Anterior cingulate cortex (tissue), 58 donors: ENCODE measurements at regions not wholly inside any gene's neighbourhood (a gene's known extent, or its start where the extent isn't known, plus 50 kb on each side); places are given as distances from the start of the nearest gene placed in this dataset.
"Not testable (repeated sequence)": the region's sequence is repeated elsewhere in the genome, so short reads cannot be mapped to it uniquely, and the experiment has no call there.

Experiments used
- DNase-seq, 58 donors: peaks; one replicate each; lab custom pipeline; 2025; lab: John Stamatoyannopoulos, UW

DNA sequence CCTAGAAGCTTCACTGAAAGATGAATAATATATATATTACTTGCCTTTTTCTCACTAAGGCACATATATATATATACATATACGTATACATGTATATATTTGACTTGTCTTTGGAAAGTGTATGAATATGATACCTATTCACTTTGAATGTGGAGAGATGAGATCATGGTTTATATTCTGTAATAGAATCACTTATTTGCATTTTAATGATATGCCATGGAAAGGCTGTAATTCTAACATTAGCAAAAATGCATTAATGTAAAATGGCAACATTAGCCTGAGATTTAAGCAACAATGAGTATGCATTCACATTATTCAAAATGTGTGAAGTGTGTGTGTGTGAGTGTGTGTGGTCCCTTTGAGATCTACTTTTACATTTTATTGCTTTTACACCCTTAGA, 54.5 kb upstream of the PRKD1 start:
- no peak for DNase-seq

DNA sequence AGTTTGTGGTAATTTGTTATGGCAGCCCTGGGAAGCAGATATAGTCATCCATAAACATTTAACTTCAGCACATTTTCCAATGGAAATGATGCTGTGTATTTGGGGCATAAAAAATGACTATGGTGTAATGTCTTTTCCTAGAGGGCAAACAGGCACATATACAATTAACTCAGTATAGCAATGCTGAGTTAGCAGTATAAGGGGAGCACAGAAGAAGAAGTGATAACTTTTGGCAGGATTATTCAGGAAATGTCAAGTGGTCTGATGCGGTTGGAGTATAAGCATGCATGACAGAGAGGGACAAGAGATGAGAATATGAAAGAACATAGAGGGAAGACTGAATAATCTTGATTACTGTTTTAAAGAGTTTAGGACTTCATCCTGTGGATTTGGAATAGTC, 55.3 kb upstream of the PRKD1 start:
- DNase-seq = no peak

DNA sequence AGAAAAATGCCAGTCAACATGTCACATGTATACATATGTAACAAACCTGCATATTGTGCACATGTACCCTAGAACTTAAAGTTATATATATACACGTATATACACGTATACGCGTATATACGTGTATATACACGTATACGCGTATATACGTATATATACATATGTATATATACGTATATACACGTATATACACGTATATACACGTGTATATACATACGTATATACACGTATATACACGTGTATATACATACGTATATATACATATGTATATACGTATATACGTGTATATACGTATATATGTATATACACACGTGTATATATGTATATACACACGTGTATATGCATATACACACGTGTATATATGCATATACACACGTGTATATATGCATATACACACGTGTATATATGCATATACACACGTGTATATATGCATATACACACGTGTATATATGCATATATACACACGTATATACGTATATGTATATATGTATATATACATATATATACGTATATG, 62.8 kb upstream of the PRKD1 start:
- DNase-seq = not testable (repeated sequence)

DNA sequence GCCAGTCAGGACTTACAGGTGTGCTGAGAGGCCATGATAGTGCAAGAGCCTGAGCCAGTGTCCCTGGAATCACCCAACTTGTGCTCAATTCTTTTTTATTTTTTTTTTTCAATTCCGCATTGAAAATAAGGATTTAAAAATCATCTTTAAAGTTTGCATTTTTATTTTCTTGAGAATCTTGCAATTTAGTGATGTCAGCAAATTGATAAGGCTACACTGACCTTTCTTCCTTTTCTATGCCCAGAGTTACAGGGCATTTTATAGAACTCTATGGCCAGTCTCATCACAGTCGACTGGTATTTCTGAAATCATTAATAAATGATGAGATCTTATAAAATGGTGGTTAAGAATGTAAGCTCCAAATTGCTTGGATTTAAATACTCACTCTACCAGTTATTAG, 63.3 kb upstream of the PRKD1 start:
- DNase-seq = no peak

DNA sequence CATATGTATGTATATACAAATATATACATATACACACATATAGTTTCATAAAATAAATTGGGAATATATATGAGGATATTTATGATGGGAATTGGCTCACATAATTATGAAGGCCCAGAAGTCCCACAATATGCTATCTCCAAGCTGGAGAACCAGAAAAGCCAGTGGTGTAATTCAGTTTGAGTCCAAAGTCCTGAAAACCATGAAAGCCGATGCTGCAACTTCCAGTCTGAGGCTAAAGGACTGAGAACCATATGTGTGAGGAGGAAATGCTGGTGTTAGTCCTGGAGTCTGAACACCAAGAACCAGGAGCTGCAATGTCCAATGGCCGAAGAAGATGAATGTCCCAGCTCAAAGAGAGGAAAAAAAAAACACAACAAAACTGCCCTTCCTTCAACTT, 65.5 kb upstream of the PRKD1 start:
- no peak for DNase-seq

DNA sequence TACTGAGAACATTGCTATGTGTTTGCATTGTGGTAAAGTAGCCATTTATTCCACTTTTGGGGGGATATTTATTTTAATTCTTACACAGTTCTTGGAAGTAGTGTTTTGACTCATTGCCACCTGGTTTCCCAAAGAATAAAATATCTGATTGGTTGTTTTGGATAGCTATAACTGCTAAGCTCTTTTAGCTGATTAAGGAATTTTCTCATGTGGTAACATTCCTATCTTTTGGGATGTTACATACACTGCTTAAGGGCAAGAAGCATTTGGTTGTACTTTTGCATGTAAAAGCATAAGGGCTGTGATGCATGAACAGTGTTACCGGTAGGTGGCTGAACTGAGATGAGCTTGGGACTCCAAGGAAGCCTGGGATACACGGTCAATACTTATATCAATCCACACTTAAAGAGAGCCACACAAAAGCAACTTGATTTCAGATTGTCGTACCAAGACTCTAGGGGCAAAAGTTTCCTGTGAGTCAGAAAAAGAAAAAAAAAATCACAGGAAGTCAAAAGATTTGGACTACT, 71.4 kb upstream of the PRKD1 start:
- DNase-seq = no peak

DNA sequence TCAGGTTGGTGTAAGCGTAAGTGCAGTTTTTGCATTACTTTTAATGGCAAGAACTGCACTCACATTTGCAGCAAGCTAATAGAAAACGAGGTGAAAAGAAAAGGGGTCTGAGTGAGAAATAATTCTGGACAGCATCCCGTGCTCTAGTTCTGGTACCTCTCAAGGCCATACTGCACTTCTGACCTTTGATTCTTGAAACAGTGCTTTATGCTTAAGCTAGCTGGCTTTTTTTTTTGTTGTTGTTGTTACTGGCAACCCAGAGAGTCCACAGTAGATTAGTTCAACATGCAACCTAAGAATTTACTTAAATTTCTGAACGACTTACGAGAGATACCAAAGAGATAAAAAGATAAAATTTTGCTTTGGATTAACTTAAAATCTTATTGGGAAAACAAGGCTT, 75.2 kb upstream of the PRKD1 start:
- DNase-seq = no peak

DNA sequence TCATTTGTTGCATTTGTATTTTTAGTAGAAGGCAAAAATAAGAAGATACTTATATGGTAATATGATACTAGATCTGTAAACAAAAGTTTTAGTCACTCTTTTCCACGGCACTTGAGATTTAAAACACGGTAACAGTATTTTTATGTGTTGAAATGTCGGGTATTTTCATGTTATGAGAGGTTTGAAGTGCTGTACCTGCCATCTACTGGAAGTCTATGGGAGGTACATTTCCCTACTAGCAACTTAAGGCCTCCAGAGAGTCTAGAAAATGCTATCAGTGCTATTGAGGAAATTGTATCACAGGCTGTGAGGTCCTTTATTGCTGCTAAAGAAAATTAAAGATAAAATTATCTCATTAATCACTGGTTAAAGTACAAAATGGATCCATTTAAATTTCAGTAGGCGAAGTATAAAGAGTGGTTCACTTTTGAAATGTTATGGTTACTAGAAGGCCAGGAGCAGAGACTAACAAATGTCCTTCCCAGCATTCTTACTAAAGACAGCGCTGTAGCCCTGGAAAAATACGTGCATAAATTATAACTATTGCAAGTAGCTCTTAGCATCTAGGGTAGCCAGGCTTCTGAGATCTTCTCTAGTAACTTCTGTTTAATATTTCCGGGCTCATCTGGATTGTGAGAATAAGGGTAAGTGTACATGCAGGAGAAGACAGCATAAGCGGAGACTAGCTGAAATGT, 77.6 kb upstream of the PRKD1 start:
- DNase-seq = peak in 2 of 58 donors; percentile 31 to 42

DNA sequence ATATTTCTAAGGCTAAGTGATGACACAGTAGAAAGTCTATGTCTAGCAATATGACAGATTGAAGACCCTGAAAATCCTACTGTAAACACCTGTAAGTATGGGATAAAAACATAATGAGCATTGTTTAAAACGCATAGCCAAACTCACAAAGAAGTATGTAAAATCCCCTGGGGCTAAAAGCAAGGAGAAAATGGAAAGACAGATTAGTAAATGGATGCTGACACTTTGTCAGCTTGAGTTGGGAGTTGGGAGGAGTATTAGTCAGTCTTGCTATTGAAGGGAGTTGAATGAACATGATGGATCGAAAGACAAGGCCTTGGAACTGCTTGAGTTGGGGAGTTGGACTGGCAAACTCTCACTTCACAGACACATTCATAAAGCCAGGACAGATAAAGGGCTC, 79.0 kb upstream of the PRKD1 start:
- no peak for DNase-seq

DNA sequence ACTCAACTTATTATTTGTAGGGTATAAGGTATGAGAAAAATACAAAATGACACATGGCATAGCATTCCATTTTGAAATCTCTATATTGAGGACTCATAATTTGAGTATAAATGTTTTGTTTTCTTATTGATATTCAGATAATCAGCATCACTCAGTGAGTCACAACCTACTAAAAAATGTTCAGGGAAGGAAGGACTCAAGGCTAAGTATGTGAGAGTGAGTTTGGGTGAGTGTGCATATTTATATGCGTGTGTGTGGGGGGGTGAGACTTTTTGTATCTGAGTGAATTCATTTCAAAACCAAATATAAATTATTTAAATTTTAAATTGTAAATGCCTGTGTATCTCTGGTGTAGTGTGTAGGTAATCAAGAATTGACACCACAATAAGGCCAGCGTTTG, 87.8 kb upstream of the PRKD1 start:
- DNase-seq = no peak

DNA sequence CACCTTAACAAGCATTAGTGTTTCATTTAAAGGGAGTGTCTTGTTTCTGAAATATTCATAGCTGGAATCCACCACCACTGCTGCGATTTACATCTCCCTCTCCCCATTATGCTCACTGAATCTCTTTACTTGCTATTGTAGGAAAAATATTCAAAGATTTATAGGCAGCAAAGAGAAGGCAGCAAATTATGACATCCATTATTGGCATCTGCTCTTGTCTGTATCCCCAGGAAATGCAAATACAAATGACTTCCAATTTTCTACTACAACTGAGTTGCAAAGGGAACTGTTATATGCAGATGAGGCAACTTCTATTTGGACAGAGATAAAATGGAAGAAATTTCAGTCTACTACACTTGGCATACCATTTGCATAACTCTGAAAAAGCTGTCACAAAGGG, 88.4 kb upstream of the PRKD1 start:
- no peak for DNase-seq

DNA sequence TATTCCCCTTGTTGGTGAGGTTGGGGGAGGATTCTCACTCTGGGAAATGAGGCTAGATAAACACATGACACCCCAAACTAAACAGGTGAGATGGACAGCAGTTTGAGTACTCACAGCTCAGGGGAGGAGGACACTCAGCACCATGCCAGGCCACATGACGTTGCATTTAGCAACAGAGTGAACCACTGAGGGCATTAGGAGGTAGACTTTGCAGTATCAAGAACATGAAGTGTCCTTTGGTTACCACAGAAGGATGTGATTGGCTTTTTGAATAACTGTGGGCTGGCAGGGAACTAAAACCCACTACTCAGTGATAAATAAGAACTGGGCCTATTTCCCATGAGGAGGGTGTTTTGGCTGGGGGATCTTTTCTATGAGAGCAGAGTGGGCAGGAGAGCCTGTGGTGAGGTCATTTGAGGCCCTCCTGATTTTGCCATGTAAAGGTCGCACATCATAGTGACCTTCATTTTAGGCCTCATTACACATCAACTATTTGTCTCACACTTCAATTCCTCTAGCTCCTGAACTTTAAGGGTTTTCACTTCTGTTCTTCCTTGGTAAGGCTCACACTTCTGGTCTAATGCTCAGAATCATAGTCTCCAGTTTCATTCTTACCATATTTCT, 89.8 kb upstream of the PRKD1 start:
- no peak for DNase-seq

DNA sequence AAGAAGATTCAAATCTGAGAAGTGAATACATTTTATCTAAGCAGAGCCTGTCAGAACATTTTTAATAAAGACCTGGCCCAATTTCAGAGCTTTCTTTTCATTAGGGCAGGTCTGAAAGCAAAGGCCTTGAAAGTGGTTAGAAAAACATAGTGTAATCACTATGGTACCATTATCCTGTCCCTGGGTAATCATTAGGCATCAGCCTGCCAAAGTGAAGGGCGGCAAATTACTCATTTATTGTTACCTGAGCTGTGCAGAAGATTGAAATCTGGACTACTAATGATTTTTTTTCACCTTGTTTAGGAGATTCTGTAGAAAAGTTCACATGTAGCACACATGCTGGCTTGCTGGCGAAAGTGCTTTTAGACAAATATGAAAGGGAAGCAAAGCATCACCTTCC, 92.6 kb upstream of the PRKD1 start:
- no peak for DNase-seq

DNA sequence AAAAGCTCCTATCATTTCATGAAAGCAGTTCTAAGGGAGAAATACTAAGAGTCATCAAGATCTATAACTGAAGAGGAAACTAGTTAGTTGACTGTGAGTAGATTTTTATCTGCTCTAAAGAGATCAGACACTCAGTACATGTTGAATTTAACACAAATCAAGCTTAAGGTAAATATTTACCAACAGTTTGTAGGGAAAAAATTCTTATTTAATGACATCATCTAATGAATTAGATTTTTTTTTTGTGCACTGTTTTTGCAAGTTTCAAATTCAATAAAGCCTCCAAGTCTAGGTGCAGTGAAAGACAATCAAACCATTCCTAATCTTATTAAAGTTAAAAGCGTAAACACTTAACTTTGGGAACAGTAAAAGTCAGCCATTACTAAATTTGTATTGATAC, 93.0 kb upstream of the PRKD1 start:
- no peak for DNase-seq

DNA sequence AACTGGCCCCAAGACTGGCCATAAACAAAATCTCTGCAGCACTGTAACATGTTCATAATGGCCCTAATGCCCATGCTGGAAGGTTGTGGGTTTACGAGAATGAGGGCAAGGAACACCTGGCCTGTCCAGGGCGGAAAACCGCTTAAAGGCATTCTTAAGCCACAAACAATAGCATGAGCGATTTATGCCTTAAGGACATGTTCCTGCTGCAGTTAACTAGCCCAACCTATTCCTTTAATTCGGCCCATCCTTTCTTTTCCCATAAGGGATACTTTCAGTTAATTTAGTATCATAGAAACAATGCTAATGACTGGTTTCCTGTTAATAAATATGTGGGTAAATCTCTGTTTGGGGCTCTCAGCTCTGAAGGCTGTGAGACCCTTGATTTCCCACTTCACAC, 95.7 kb upstream of the PRKD1 start:
- not testable (repeated sequence) for DNase-seq

DNA sequence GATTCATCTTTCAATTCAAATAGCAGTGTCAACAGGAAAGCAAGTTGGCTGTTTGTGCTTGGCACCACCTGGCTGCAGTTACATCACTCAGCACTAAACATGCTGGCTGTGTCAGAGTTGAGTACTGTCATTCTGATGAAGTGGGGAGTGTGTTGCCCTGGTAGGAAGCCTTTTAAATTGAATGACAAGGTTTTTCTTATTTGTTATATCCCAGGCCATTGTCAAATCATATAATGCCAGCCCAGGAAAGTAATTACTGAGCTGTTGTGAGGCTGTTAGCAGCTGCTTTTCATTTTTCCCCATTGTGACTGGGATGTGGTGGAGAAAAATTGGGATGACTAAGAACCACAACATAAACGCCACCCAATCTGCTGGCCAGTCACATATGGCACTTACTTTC, 106.5 kb upstream of the PRKD1 start:
- no peak for DNase-seq

DNA sequence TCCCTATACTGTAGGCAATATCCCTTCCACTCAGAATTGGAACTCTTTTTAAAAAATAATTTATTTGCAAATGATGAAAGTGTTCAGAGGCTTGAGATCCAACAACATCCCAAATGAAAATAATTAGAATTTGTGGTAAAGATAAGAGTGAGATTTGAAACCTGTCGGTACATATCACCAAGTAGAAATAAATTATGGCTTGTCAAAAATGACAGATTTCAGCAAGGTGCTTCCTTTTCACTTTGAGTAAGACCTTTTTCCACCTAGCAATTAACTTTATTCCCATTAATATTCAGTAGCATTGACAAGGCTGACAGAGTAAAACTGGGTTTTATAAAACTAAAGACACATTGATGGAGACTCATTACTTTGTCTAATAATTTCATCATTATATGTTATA, 107.7 kb upstream of the PRKD1 start:
- no peak for DNase-seq

DNA sequence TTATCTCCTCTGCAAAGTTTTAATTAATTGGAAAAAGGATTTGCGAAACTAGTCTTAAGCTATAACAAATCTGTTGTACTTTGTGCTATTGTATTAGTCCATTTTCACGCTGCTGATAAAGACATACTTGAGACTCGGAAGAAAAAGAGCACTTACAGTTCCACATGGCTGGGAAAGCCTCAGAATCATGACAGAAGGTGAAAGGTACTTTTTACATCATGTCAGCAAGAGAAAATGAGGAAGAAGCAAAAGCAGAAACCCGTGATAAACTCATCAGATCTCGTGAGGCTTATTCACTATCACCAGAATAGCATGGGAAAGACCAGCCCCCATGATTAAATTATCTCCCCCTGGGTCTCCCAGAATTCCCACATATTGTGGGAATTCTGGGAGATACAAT, 118.1 kb upstream of the PRKD1 start:
- no peak for DNase-seq

DNA sequence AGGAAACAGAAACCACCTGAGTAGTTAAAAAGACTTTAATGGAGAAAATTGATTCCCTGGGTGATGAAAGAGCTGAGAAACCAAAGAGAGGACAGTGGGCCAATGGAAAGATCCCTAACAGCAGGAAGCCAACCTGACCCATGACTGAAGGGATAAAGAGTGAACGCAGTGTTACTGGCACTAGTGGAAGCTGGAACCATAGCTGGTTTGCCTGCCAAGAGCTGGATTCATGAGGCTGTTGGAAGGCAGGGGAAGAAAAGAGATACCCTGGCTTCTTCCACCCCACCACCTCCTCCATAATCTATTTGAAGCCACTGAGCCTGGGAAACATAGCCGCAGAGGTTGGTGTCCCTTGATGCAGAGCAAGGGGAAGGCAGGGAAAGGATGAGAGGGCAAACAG, 125.5 kb upstream of the PRKD1 start:
- DNase-seq = peak in 7 of 58 donors; percentile 1 to 28 (median 6)

DNA sequence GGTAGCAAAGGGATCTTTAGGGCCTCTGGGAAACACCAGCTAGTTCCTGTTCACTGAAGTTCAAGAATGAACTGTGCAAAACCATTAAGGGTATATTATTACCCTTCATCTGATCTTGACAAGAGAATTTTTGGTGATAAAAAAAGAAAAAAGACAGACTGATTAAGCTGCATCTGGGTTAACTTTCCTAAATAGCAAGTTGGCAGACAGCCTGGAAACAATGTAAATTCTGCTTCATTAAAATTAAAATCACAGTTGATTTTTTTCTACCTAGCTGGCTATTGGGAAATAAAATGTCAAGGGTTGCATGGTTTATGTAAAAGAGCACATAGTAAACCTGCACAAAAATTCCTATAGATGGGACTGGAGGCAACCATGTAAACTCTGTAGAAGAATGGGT, 126.6 kb upstream of the PRKD1 start:
- DNase-seq = no peak

DNA sequence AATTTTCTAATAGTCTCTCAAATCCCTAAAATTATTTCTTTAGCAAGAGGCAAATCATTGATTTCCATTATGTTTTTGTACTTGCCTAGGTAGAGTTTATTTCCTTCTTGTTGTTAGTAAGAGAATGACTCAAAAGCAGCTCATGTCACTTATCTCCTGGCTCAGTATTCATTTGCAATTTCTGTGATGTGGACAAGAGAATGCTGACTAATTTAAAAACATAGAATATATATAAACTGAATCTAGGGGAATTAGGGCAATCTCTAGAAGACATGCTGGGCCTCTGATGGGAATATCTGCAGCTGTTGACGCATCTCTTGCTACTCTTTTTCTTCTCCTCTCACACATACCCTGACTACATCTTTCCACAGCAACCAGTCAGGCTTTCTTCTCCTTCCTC, 130.8 kb upstream of the PRKD1 start:
- no peak for DNase-seq

DNA sequence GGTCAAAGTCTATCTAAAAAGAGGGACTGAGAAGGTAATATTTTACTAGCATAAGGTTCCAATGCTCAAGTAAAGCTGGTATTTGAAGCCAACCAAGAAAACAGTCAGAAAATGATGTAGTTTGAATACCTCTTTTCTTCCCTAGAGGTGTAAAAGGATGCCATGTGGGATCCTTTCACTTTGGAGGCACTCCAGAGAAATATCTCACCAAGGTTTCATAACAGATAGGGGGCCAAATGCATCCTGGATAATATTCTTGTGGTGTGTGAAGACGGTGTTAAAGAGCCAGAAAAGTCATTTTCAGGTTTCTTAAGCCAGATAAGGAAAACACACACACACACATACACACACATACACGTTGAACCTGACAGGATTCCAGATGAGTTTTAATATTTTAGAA, 136.1 kb upstream of the PRKD1 start:
- DNase-seq = peak in 2 of 58 donors; percentile 1
